HG03025 (cell line): ENCODE measurements at regions not wholly inside any gene's neighbourhood (a gene's known extent, or its start where the extent isn't known, plus 50 kb on each side); places are given as distances from the start of the nearest gene placed in this dataset.

ENCODE experiments used
- ATAC-seq: cut with Tn5 transposase; IDR thresholded peaks from one replicate; pipeline ENCODE4 v1.9.1; 2021; ENCODE audit warnings: mild to moderate bottlenecking, moderate library complexity; ENCODE audit not compliant: unreplicated experiment, low FRiP score

- ATAC-seq, result no peak
Observed at GRCh38 chr13:89965252-89965651, 1382.2 kb upstream of the MIR17HG start.

- no peak for ATAC-seq
Observed at GRCh38 chr13:89966524-89966923, 1381.0 kb upstream of the MIR17HG start.

GRCh38 chr13:89967701-89968100 lies 1379.8 kb upstream of the MIR17HG start:
- ATAC-seq, result no peak

GRCh38 chr13:89968470-89968869 lies 1379.0 kb upstream of the MIR17HG start:
- no peak for ATAC-seq

- ATAC-seq, result no peak
Observed at GRCh38 chr13:89970353-89970709, 1377.2 kb upstream of the MIR17HG start.

GRCh38 chr13:89977203-89977602 lies 1370.3 kb upstream of the MIR17HG start:
- no peak for ATAC-seq

- ATAC-seq, result no peak
Observed at GRCh38 chr13:89980896-89981295, 1366.6 kb upstream of the MIR17HG start.

- no peak for ATAC-seq
Observed at GRCh38 chr13:89982407-89983095, 1364.9 kb upstream of the MIR17HG start.

GRCh38 chr13:89988206-89988605 lies 1359.3 kb upstream of the MIR17HG start:
- ATAC-seq, result no peak

- ATAC-seq, result no peak
Observed at GRCh38 chr13:90003566-90003965, 1343.9 kb upstream of the MIR17HG start.

GRCh38 chr13:90008707-90009149 lies 1338.8 kb upstream of the MIR17HG start:
- no peak for ATAC-seq

GRCh38 chr13:90014038-90014437 lies 1333.4 kb upstream of the MIR17HG start:
- no peak for ATAC-seq

- no peak for ATAC-seq
Observed at GRCh38 chr13:90015565-90016507, 1331.7 kb upstream of the MIR17HG start.

GRCh38 chr13:90016688-90017087 lies 1330.8 kb upstream of the MIR17HG start:
- no peak for ATAC-seq

- no peak for ATAC-seq
Observed at GRCh38 chr13:90020536-90021070, 1326.9 kb upstream of the MIR17HG start.

GRCh38 chr13:90027409-90027808 lies 1320.1 kb upstream of the MIR17HG start:
- no peak for ATAC-seq

GRCh38 chr13:90032313-90032712 lies 1315.2 kb upstream of the MIR17HG start:
- ATAC-seq, result no peak

- no peak for ATAC-seq
Observed at GRCh38 chr13:90032841-90033493, 1314.5 kb upstream of the MIR17HG start.

GRCh38 chr13:90039516-90039915 lies 1308.0 kb upstream of the MIR17HG start:
- ATAC-seq, result no peak

- no peak for ATAC-seq
Observed at GRCh38 chr13:90047600-90047999, 1299.9 kb upstream of the MIR17HG start.
